Transverse colon (tissue), 4 donors: ENCODE measurements at regions not wholly inside any gene's neighbourhood (a gene's known extent, or its start where the extent isn't known, plus 50 kb on each side); places are given as distances from the start of the nearest gene placed in this dataset.

Experiments used
- DNase-seq: peaks from one replicate; pipeline ENCODE4 v3.0.0-alpha.2; 2019
- H3K27ac ChIP-seq, 4 donors: fragments of 200-600 bp; sonication (generic); 2 replicates each; pipeline ENCODE4 v1.5.1; 2016 to 2018; ENCODE audit warnings: inconsistent platforms in 4 of 4
- H3K27me3 ChIP-seq: fragments of 200-600 bp; sonication (generic); 2 replicates; pipeline ENCODE4 v1.5.1; 2017; ENCODE audit warnings: inconsistent platforms
- H3K36me3 ChIP-seq, 4 donors: fragments of 200-600 bp; sonication (generic); 2 replicates each; pipeline ENCODE4 v1.5.1; 2017 to 2019; ENCODE audit warnings: inconsistent platforms in 4 of 4
- H3K4me1 ChIP-seq, 4 donors: fragments of 200-600 bp; sonication (generic); 2 replicates each; pipeline ENCODE4 v1.5.1; 2017 to 2020; ENCODE audit warnings: inconsistent platforms in 4 of 4
- H3K4me3 ChIP-seq, 4 donors: fragments of 200-600 bp; sonication (generic); 1 replicate in 1 of 4; 2 replicates in 3 of 4; pipeline versions ENCODE4 v1.5.1 to v1.6.1; 2017 to 2019; ENCODE audit warnings: inconsistent platforms in 4 of 4
- H3K9me3 ChIP-seq, 2 donors: fragments of 200-600 bp; sonication (generic); 2 replicates each; pipeline ENCODE4 v1.5.1; 2017 to 2019; ENCODE audit warnings: inconsistent platforms in 2 of 2
- CTCF ChIP-seq, 5 experiments: fragments of 200-600 bp in 3 of 5; fragments of 450-650 bp in 2 of 5; sonication (generic) in 3 of 5; IDR thresholded peaks; 1 replicate in 2 of 5; 2 replicates in 3 of 5; pipeline ENCODE4 v1.5.1; 2016 to 2017; ENCODE audit warnings: antibody characterized with exemption in 5 of 5, inconsistent platforms in 3 of 5, mild to moderate bottlenecking in 2 of 5, moderate library complexity in 1 of 5
- EP300 ChIP-seq: sonication (generic); formaldehyde crosslinking; IDR thresholded peaks from one replicate; pipeline ENCODE4 v1.6.1; 2017; ENCODE audit warnings: antibody characterized with exemption, low read depth
- POLR2A ChIP-seq: fragments of 450-650 bp; IDR thresholded peaks from one replicate; pipeline ENCODE4 v1.6.1; 2016; ENCODE audit warnings: antibody characterized with exemption, mild to moderate bottlenecking, moderate library complexity
- POLR2AphosphoS5 ChIP-seq, 3 donors: sonication (generic); formaldehyde crosslinking; IDR thresholded peaks; one replicate each; pipeline ENCODE4 v1.6.1; 2016; ENCODE audit warnings: antibody characterized with exemption in 3 of 3
- WGBS, 2 donors: methylation state at CpG; one replicate each; pipeline ENCODE4 v1.1.5; 2018; ENCODE audit warnings: low coverage in 1 of 2; 5-methylcytosine and 5-hydroxymethylcytosine counted together
- in situ Hi-C, 4 donors: fragments of 200-750 bp; cut with MboI; loops; one replicate each; pipeline versions ENCODE4 v1.15.0 to v1.15.1; 2017; ENCODE audit warnings: low sequenced_read_pairs in 3 of 4, low pct_ligation_motif_present in 1 of 4, low pct_unique_long_range_greater_than_20kb in 1 of 4
- intact Hi-C: fragments of 100-400 bp; cut with DNase I; formaldehyde crosslinking; loops from one replicate; pipeline ENCODE4 v1.15.1; 2023; ENCODE audit warnings: low total_unique reads

DNA sequence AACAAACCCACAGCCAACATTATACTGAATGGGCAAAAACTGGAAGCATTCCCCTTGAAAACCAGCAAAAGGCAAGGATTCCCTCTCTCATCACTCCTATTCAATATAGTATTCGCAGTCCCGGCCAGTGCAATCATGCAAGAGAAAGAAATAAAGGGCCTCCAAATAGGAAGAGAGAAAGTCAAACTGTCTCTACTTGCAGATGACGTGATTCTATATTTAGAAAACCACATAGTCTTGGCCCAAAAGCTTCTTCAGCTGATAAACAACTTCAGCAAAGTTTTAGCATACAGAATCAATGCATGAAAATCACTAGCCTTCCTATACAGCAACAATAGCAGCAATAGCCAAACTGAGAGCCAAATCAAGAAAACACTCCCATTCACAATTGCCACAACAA is 333.7 kb upstream of the EDIL3 start:
- no peaks in the 10 kb centered on the region for H3K36me3 ChIP-seq
- intact Hi-C loops, result no loop called here
- no peaks in the 10 kb centered on the region for H3K27me3 ChIP-seq
- no peaks in the 10 kb centered on the region for H3K9me3 ChIP-seq
- TF ChIP-seq POLR2A (no peak), POLR2AphosphoS5 (IDR thresholded peaks at IDR 0.05) (no peak), EP300 (no peak), CTCF (IDR thresholded peaks at IDR 0.05) (no peak)
- no peak overlapping the region for H3K4me3 ChIP-seq
- no peak for DNase-seq
- in situ Hi-C loops, result no loop called here
- WGBS, 2 donors, result 79% methylated on average over 3 of the region's 3 CpGs; no CpG with 5 or more reads in 1 of the 2 donors
- H3K27ac ChIP-seq, result no peak overlapping the region
- no peaks in the 10 kb centered on the region for H3K4me1 ChIP-seq

DNA sequence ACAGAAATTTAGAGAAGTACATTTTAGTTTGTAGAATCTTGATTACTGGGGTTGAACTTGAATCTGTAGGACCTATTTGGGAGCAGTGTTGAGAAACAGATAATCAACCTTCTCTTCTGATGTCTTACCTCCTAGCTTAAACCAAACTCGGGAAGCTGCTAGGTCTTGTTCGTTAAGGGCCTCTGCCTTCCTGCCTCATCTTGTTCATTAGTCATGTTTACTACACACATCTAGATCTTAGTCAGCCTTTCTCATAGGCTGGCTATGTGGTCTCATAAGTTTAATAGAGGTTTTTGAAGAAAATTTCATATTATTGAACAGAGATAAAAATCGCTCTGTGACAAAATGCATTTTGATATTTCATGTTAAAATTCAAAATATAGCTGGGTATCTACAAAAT is 331.0 kb upstream of the EDIL3 start:
- no peaks in the 10 kb centered on the region for H3K27me3 ChIP-seq
- no peaks in the 10 kb centered on the region for H3K4me1 ChIP-seq
- H3K27ac ChIP-seq, result no peak overlapping the region
- intact Hi-C loops, result no loop called here
- H3K9me3 ChIP-seq, result no peaks in the 10 kb centered on the region
- no peak for DNase-seq
- 75 to 85% methylated on average over 3 of the region's 3 CpGs for WGBS, 2 donors
- TF ChIP-seq POLR2AphosphoS5 (IDR thresholded peaks at IDR 0.05) (no peak), POLR2A (no peak), CTCF (IDR thresholded peaks at IDR 0.05) (no peak), EP300 (no peak)
- in situ Hi-C loops, result no loop called here
- no peaks in the 10 kb centered on the region for H3K36me3 ChIP-seq
- no peak overlapping the region for H3K4me3 ChIP-seq

GRCh38 chr5:84715091-84715490 is 330.4 kb upstream of the EDIL3 start:
- 100% methylated on average over 1 of the region's 1 CpG for WGBS, 2 donors
- no peak for DNase-seq
- in situ Hi-C loops, result no loop called here
- Histone ChIP-seq H3K4me1 (no peaks in the 10 kb centered on the region), H3K36me3 (no peaks in the 10 kb centered on the region), H3K27me3 (no peaks in the 10 kb centered on the region), H3K4me3 (no peak overlapping the region), H3K27ac (no peak overlapping the region), H3K9me3 (no peaks in the 10 kb centered on the region)
- intact Hi-C loops, result no loop called here
- TF ChIP-seq POLR2A (no peak), POLR2AphosphoS5 (IDR thresholded peaks at IDR 0.05) (no peak), EP300 (no peak), CTCF (IDR thresholded peaks at IDR 0.05) (no peak)

GRCh38 chr5:84709075-84709474 is 324.4 kb upstream of the EDIL3 start:
- 93 to 100% methylated on average over 1 of the region's 1 CpG for WGBS, 2 donors
- Histone ChIP-seq H3K27me3 (no peaks in the 10 kb centered on the region), H3K36me3 (no peaks in the 10 kb centered on the region), H3K4me1 (no peaks in the 10 kb centered on the region), H3K9me3 (no peaks in the 10 kb centered on the region), H3K4me3 (no peak overlapping the region), H3K27ac (no peak overlapping the region)
- DNase-seq, result no peak
- intact Hi-C loops (no loop called here), in situ Hi-C loops (no loop called here)
- TF ChIP-seq POLR2A (no peak), EP300 (no peak), POLR2AphosphoS5 (IDR thresholded peaks at IDR 0.05) (no peak), CTCF (IDR thresholded peaks at IDR 0.05) (no peak)
